ENCODE measurements at regions not wholly inside any gene's neighbourhood (a gene's known extent, or its start where the extent isn't known, plus 50 kb on each side); places are given as distances from the start of the nearest gene placed in this dataset.

GRCh38 chr12:43107026-43107775 is 444.8 kb downstream of the ADAMTS20 start:
- TF ChIP-seq EP300 (IDR thresholded peaks at IDR 0.05) (no peak), POLR2A (IDR thresholded peaks at IDR 0.05) (no peak)
- TF ChIP-seq, protein P1, sequence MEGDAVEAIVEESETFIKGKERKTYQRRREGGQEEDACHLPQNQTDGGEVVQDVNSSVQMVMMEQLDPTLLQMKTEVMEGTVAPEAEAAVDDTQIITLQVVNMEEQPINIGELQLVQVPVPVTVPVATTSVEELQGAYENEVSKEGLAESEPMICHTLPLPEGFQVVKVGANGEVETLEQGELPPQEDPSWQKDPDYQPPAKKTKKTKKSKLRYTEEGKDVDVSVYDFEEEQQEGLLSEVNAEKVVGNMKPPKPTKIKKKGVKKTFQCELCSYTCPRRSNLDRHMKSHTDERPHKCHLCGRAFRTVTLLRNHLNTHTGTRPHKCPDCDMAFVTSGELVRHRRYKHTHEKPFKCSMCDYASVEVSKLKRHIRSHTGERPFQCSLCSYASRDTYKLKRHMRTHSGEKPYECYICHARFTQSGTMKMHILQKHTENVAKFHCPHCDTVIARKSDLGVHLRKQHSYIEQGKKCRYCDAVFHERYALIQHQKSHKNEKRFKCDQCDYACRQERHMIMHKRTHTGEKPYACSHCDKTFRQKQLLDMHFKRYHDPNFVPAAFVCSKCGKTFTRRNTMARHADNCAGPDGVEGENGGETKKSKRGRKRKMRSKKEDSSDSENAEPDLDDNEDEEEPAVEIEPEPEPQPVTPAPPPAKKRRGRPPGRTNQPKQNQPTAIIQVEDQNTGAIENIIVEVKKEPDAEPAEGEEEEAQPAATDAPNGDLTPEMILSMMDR (IDR thresholded peaks at IDR 0.05), result no peak
- H3K9me3 ChIP-seq, result no peaks in the 10 kb centered on the region
- 26 to 31% methylated on average over 2 of the region's 2 CpGs for WGBS, 2 donors

DNA sequence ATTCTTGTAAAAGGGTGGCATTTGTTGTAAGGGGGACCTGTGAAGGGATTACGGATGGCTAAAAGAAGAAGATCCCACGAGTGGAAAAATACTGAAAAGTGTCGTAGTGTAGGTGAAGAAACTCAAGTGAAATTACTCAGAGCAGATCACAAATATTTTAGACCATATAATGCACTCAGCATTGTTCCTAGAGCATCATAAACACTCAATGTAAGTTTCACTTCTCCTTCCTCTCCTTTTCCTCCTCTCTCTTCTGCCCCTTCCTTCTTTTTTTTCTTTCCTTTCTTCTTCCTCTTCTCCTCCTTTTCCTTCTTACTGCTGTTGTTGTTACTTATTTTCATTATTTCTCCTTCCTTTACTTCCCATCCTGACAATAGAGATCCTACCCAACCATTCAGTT is 445.6 kb downstream of the ADAMTS20 start:
- Histone ChIP-seq H3K36me3 (no peaks in the 10 kb centered on the region), H3K9me3 (no peaks in the 10 kb centered on the region), H3K4me3 (no peak overlapping the region), H3K27me3 (no peaks in the 10 kb centered on the region), H3K27ac (no peak overlapping the region), H3K4me1 (peaks cover 0 to 5% (median 0%) of the 10 kb centered on the region in 4 donors)
- TF ChIP-seq, protein P1 (IDR thresholded peaks at IDR 0.05), result no peak
- TF ChIP-seq POLR2A (IDR thresholded peaks at IDR 0.05) (no peak), EP300 (IDR thresholded peaks at IDR 0.05) (no peak)
- WGBS, 2 donors, result 59 to 60% methylated on average over 3 of the region's 3 CpGs
- DNase-seq (ENCODE audit: low spot score in 2 of 2), result no peak

More at GRCh38 chr12:43107026-43107775, 444.8 kb downstream of the ADAMTS20 start:
- no peaks in the 10 kb centered on the region for H3K36me3 ChIP-seq
- H3K4me3 ChIP-seq, result no peak overlapping the region
- no peak overlapping the region for H3K27ac ChIP-seq
- peaks cover 0 to 5% (median 2%) of the 10 kb centered on the region in 4 donors for H3K4me1 ChIP-seq
- H3K27me3 ChIP-seq, result no peaks in the 10 kb centered on the region
- DNase-seq (ENCODE audit: low spot score in 2 of 2), result no peak

GRCh38 chr12:43105426-43105981 is 446.5 kb downstream of the ADAMTS20 start:
- no peak for DNase-seq (ENCODE audit: low spot score in 2 of 2)
- H3K4me3 ChIP-seq, result no peak overlapping the region
- H3K36me3 ChIP-seq, result no peaks in the 10 kb centered on the region
- TF ChIP-seq, protein P1 (IDR thresholded peaks at IDR 0.05), result no peak
- TF ChIP-seq EP300 (IDR thresholded peaks at IDR 0.05) (no peak), POLR2A (IDR thresholded peaks at IDR 0.05) (no peak)
- H3K27ac ChIP-seq, result no peak overlapping the region
- H3K9me3 ChIP-seq, result no peaks in the 10 kb centered on the region
- no peaks in the 10 kb centered on the region for H3K27me3 ChIP-seq
- WGBS, 2 donors, result 49 to 54% methylated on average over 6 of the region's 6 CpGs
- peaks cover 0 to 5% (median 0%) of the 10 kb centered on the region in 4 donors for H3K4me1 ChIP-seq

DNA sequence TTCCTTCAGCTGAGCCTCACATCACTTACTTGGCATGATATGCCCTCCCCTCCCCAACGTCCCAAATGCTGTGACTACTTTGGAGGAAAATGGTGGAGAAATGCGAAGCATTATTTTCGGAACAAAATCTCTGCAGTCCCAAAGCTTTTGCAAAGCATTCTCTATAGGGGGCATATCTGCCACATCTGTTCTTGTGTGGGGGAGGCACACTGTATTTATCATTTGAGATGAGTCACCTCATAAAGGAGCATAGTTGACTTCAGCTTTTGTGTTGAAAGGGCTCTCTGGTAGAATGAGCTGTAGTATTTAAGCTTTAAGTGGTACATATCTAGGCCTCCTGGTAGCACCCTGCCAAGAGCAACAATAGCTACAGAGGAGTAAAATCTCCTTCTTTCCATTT is 447.5 kb downstream of the ADAMTS20 start:
- TF ChIP-seq, protein P1 (IDR thresholded peaks at IDR 0.05), result no peak
- TF ChIP-seq EP300 (IDR thresholded peaks at IDR 0.05) (no peak), POLR2A (IDR thresholded peaks at IDR 0.05) (no peak)
- 91 to 100% methylated on average over 3 of the region's 3 CpGs for WGBS, 2 donors
- H3K4me1 ChIP-seq, result peaks cover 0 to 5% (median 0%) of the 10 kb centered on the region in 4 donors

GRCh38 chr12:43103866-43104265 is 448.1 kb downstream of the ADAMTS20 start:
- H3K4me3 ChIP-seq, result no peak overlapping the region
- WGBS, 2 donors, result 95 to 100% methylated on average over 1 of the region's 1 CpG
- TF ChIP-seq EP300 (IDR thresholded peaks at IDR 0.05), result no peak
- TF ChIP-seq, protein P1 (IDR thresholded peaks at IDR 0.05), result no peak
- no peak for TF ChIP-seq POLR2A (IDR thresholded peaks at IDR 0.05)

More for the DNA sequence above, 447.5 kb downstream of the ADAMTS20 start:
- Histone ChIP-seq H3K36me3 (no peaks in the 10 kb centered on the region), H3K27me3 (no peaks in the 10 kb centered on the region), H3K4me3 (no peak overlapping the region), H3K9me3 (no peaks in the 10 kb centered on the region), H3K27ac (no peak overlapping the region)
- no peak for DNase-seq (ENCODE audit: low spot score in 2 of 2)

More at GRCh38 chr12:43103866-43104265, 448.1 kb downstream of the ADAMTS20 start:
- Histone ChIP-seq H3K27ac (no peak overlapping the region), H3K36me3 (no peaks in the 10 kb centered on the region), H3K9me3 (no peaks in the 10 kb centered on the region), H3K4me1 (peaks cover 0 to 5% (median 0%) of the 10 kb centered on the region in 4 donors), H3K27me3 (no peaks in the 10 kb centered on the region)
- no peak for DNase-seq (ENCODE audit: low spot score in 2 of 2)

Measured in tibial nerve (tissue), 4 donors.